MM.1S (cell line): ENCODE measurements at regions not wholly inside any gene's neighbourhood (a gene's known extent, or its start where the extent isn't known, plus 50 kb on each side); places are given as distances from the start of the nearest gene placed in this dataset.

Experiments
- DNase-seq: peaks from one replicate; pipeline ENCODE4 v3.0.0-alpha.2; 2015
- H2AFZ ChIP-seq: fragments of 300-600 bp; sonication (generic); 2 replicates; pipeline ENCODE4 v1.6.0; 2016; ENCODE audit warnings: antibody characterized with exemption, low read length
- H3F3A ChIP-seq: fragments of 300-600 bp; sonication (generic); 2 replicates; pipeline ENCODE4 v1.6.1; 2016; ENCODE audit warnings: mild to moderate bottlenecking, antibody characterized with exemption, low read length, moderate library complexity, mixed read lengths; ENCODE audit not compliant: insufficient read depth
- H3K27ac ChIP-seq: fragments of 300-600 bp; sonication (generic); 2 replicates; pipeline ENCODE4 v1.5.1; 2016; ENCODE audit warnings: mild to moderate bottlenecking, low read length
- H3K27me3 ChIP-seq: fragments of 300-600 bp; sonication (generic); replicated peaks from 2 replicates; pipeline ENCODE4 v1.6.0; 2016; ENCODE audit warnings: low read length; ENCODE audit not compliant: insufficient read depth
- H3K36me3 ChIP-seq: fragments of 300-600 bp; sonication (generic); replicated peaks from 2 replicates; pipeline ENCODE4 v1.6.1; 2016; ENCODE audit warnings: mild to moderate bottlenecking, low read length, mixed read lengths; ENCODE audit not compliant: insufficient read depth
- H3K4me1 ChIP-seq: fragments of 300-600 bp; sonication (generic); 2 replicates; pipeline ENCODE4 v1.6.1; 2016; ENCODE audit warnings: low read length, mixed read lengths
- H3K4me2 ChIP-seq: fragments of 300-600 bp; sonication (generic); 2 replicates; pipeline ENCODE4 v1.6.0; 2016; ENCODE audit warnings: low read depth, low read length
- H3K4me3 ChIP-seq: fragments of 300-600 bp; sonication (generic); 2 replicates; pipeline ENCODE4 v1.5.1; 2016; ENCODE audit warnings: low read length, mixed read lengths
- H3K79me2 ChIP-seq: fragments of 300-600 bp; sonication (generic); 2 replicates; pipeline ENCODE4 v1.6.1; 2016; ENCODE audit warnings: mixed run types, low read length, mixed read lengths
- H3K9ac ChIP-seq: fragments of 300-600 bp; sonication (generic); 2 replicates; pipeline ENCODE4 v1.6.1; 2016; ENCODE audit warnings: low read length, mixed read lengths
- H3K9me2 ChIP-seq: fragments of 300-600 bp; sonication (generic); replicated peaks from 2 replicates; pipeline ENCODE4 v1.6.1; 2016; ENCODE audit warnings: mild to moderate bottlenecking, low read length, mixed read lengths; ENCODE audit not compliant: insufficient read depth
- H3K9me3 ChIP-seq: fragments of 300-600 bp; sonication (generic); replicated peaks from 2 replicates; pipeline ENCODE4 v1.6.1; 2016; ENCODE audit warnings: mild to moderate bottlenecking, low read length, mixed read lengths; ENCODE audit not compliant: insufficient read depth
- H4K20me1 ChIP-seq: fragments of 300-600 bp; sonication (generic); 2 replicates; pipeline ENCODE4 v1.6.1; 2016; ENCODE audit warnings: mild to moderate bottlenecking, low read length, moderate library complexity, mixed read lengths; ENCODE audit not compliant: insufficient read depth
- EZH2 ChIP-seq: fragments of 300-600 bp; sonication (generic); optimal IDR thresholded peaks from 2 replicates; pipeline ENCODE3; 2017; ENCODE audit warnings: low read depth, mild to moderate bottlenecking, antibody characterized with exemption, low read length, mixed read lengths
- EZH2phosphoT487 ChIP-seq: fragments of 300-600 bp; sonication (generic); IDR thresholded peaks from 2 replicates; pipeline ENCODE4 v1.6.1; 2018; ENCODE audit warnings: antibody characterized with exemption, low read length
- TF ChIP-seq, protein P1 (sequence below): fragments of 300-600 bp; sonication (generic); IDR thresholded peaks from 2 replicates; pipeline ENCODE4 v1.5.1; 2016; ENCODE audit warnings: antibody characterized with exemption, low read length, mixed read lengths

DNA sequence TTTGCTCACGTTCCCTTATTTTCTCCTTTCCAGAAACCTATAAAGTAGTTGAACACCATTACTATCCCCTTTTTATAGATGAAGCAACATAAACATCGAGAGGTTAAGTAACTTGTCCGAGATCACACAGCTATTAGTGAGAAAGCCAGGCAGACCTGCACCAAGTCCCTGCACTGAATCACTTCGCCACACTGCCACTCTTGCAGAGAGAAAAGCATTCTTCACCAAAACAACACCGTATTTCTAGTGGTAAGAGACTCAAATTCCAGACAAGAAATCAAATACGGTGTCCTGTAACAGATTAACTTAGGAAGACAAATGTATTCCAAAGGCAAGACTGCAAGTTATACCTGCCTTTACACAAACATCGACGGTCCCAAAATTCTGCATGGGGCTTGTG lies 82.0 kb upstream of the DMRT1 start:
- Histone ChIP-seq H3K27me3 (no peaks in the 10 kb centered on the region), H4K20me1 (no peaks in the 10 kb centered on the region), H3K36me3 (no peaks in the 10 kb centered on the region), H3K4me2 (no peak overlapping the region), H2AFZ (no peak overlapping the region), H3K9me3 (no peaks in the 10 kb centered on the region), H3K9me2 (no peaks in the 10 kb centered on the region), H3K27ac (no peak overlapping the region), H3K9ac (no peak overlapping the region), H3K79me2 (no peaks in the 10 kb centered on the region), H3F3A (no peaks in the 10 kb centered on the region), H3K4me1 (peaks cover 5% of the 10 kb centered on the region; the same call in 1 of the 2 replicates), H3K4me3 (no peak overlapping the region)
- no peak for DNase-seq
- no peak for TF ChIP-seq EZH2phosphoT487
- TF ChIP-seq, protein P1, sequence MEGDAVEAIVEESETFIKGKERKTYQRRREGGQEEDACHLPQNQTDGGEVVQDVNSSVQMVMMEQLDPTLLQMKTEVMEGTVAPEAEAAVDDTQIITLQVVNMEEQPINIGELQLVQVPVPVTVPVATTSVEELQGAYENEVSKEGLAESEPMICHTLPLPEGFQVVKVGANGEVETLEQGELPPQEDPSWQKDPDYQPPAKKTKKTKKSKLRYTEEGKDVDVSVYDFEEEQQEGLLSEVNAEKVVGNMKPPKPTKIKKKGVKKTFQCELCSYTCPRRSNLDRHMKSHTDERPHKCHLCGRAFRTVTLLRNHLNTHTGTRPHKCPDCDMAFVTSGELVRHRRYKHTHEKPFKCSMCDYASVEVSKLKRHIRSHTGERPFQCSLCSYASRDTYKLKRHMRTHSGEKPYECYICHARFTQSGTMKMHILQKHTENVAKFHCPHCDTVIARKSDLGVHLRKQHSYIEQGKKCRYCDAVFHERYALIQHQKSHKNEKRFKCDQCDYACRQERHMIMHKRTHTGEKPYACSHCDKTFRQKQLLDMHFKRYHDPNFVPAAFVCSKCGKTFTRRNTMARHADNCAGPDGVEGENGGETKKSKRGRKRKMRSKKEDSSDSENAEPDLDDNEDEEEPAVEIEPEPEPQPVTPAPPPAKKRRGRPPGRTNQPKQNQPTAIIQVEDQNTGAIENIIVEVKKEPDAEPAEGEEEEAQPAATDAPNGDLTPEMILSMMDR: no peak
- TF ChIP-seq EZH2: no peak

- no peaks in the 10 kb centered on the region for H3K27me3 ChIP-seq
- no peaks in the 10 kb centered on the region for H3K79me2 ChIP-seq
- no peaks in the 10 kb centered on the region for H4K20me1 ChIP-seq
- H3K4me3 ChIP-seq: no peak overlapping the region
- no peak overlapping the region for H3K27ac ChIP-seq
- DNase-seq: no peak
- H3K36me3 ChIP-seq: no peaks in the 10 kb centered on the region
- no peak overlapping the region for H3K4me2 ChIP-seq
- no peak for TF ChIP-seq EZH2
- TF ChIP-seq, protein P1: no peak
- TF ChIP-seq EZH2phosphoT487: no peak
- no peaks in the 10 kb centered on the region for H3K9me2 ChIP-seq
- peaks cover 5% of the 10 kb centered on the region; the same call in 1 of the 2 replicates for H3K4me1 ChIP-seq
- H3K9ac ChIP-seq: no peak overlapping the region
- H3K9me3 ChIP-seq: no peaks in the 10 kb centered on the region
- H3F3A ChIP-seq: no peaks in the 10 kb centered on the region
- no peak overlapping the region for H2AFZ ChIP-seq
These were observed 81.3 kb upstream of the DMRT1 start for GRCh38 chr9:759983-760736.

- TF ChIP-seq, protein P1: no peak
- no peak for TF ChIP-seq EZH2phosphoT487
- no peak for TF ChIP-seq EZH2
- H3K9me2 ChIP-seq: no peaks in the 10 kb centered on the region
- H3F3A ChIP-seq: no peaks in the 10 kb centered on the region
- H3K9ac ChIP-seq: no peak overlapping the region
- no peak overlapping the region for H3K27ac ChIP-seq
- H3K4me2 ChIP-seq: no peak overlapping the region
- no peaks in the 10 kb centered on the region for H3K27me3 ChIP-seq
- H3K36me3 ChIP-seq: no peaks in the 10 kb centered on the region
- no peak overlapping the region for H2AFZ ChIP-seq
- no peaks in the 10 kb centered on the region for H3K9me3 ChIP-seq
- H4K20me1 ChIP-seq: no peaks in the 10 kb centered on the region
- no peak overlapping the region for H3K4me3 ChIP-seq
- no peaks in the 10 kb centered on the region for H3K4me1 ChIP-seq
- H3K79me2 ChIP-seq: no peaks in the 10 kb centered on the region
- DNase-seq: no peak
These were observed 80.2 kb upstream of the DMRT1 start for GRCh38 chr9:761176-761792.
